ENCODE measurements at regions not wholly inside any gene's neighbourhood (a gene's known extent, or its start where the extent isn't known, plus 50 kb on each side); places are given as distances from the start of the nearest gene placed in this dataset.
A peak's percentile ranks its signal among the peaks of the same experiment; 100 is the strongest.

GRCh38 chr16:35559911-35560636 lies 2100.7 kb downstream of the TP53TG3F start:
- H3K36me3 Mint-ChIP-seq, result no peaks in the 10 kb centered on the region
- DNase-seq, result no peak
- H3K4me3 Mint-ChIP-seq, result no peak overlapping the region
- H3K27ac Mint-ChIP-seq, result no peak overlapping the region
- no peaks in the 10 kb centered on the region for H3K9me3 Mint-ChIP-seq
- no peaks in the 10 kb centered on the region for H3K4me1 Mint-ChIP-seq
- H3K27me3 Mint-ChIP-seq, result no peaks in the 10 kb centered on the region

GRCh38 chr16:35560637-35560984 lies 2101.2 kb downstream of the TP53TG3F start:
- Mint-ChIP-seq H3K36me3 (no peaks in the 10 kb centered on the region), H3K27ac (peak overlapping the region; percentile 32), H3K4me3 (no peak overlapping the region), H3K27me3 (no peaks in the 10 kb centered on the region), H3K4me1 (no peaks in the 10 kb centered on the region), H3K9me3 (no peaks in the 10 kb centered on the region)
- DNase-seq, result no peak

- Mint-ChIP-seq H3K4me1 (no peaks in the 10 kb centered on the region), H3K9me3 (no peaks in the 10 kb centered on the region), H3K27ac (no peak overlapping the region), H3K36me3 (no peaks in the 10 kb centered on the region), H3K4me3 (no peak overlapping the region), H3K27me3 (no peaks in the 10 kb centered on the region)
- DNase-seq, result no peak
Measured at GRCh38 chr16:35561346-35561745, 2101.9 kb downstream of the TP53TG3F start.

GRCh38 chr16:35562471-35562870 lies 2103.1 kb downstream of the TP53TG3F start:
- H3K4me1 Mint-ChIP-seq, result no peaks in the 10 kb centered on the region
- H3K36me3 Mint-ChIP-seq, result no peaks in the 10 kb centered on the region
- no peaks in the 10 kb centered on the region for H3K27me3 Mint-ChIP-seq
- no peak overlapping the region for H3K27ac Mint-ChIP-seq
- no peaks in the 10 kb centered on the region for H3K9me3 Mint-ChIP-seq
- no peak for DNase-seq
- H3K4me3 Mint-ChIP-seq, result no peak overlapping the region

GRCh38 chr16:35562919-35563318 lies 2103.5 kb downstream of the TP53TG3F start:
- no peaks in the 10 kb centered on the region for H3K36me3 Mint-ChIP-seq
- H3K4me3 Mint-ChIP-seq, result no peak overlapping the region
- no peaks in the 10 kb centered on the region for H3K4me1 Mint-ChIP-seq
- no peaks in the 10 kb centered on the region for H3K27me3 Mint-ChIP-seq
- no peak overlapping the region for H3K27ac Mint-ChIP-seq
- H3K9me3 Mint-ChIP-seq, result no peaks in the 10 kb centered on the region
- DNase-seq, result no peak

- DNase-seq, result no peak
- H3K4me3 Mint-ChIP-seq, result no peak overlapping the region
- H3K9me3 Mint-ChIP-seq, result no peaks in the 10 kb centered on the region
- H3K36me3 Mint-ChIP-seq, result no peaks in the 10 kb centered on the region
- H3K27me3 Mint-ChIP-seq, result no peaks in the 10 kb centered on the region
- no peaks in the 10 kb centered on the region for H3K4me1 Mint-ChIP-seq
- H3K27ac Mint-ChIP-seq, result no peak overlapping the region
Measured at GRCh38 chr16:35564148-35564547, 2104.7 kb downstream of the TP53TG3F start.

- DNase-seq, result no peak
- Mint-ChIP-seq H3K36me3 (no peaks in the 10 kb centered on the region), H3K27ac (no peak overlapping the region), H3K4me3 (no peak overlapping the region), H3K4me1 (no peaks in the 10 kb centered on the region), H3K27me3 (no peaks in the 10 kb centered on the region), H3K9me3 (peaks cover 4% of the 10 kb centered on the region)
Measured at GRCh38 chr16:35564889-35565288, 2105.5 kb downstream of the TP53TG3F start.

GRCh38 chr16:35565626-35566025 lies 2106.2 kb downstream of the TP53TG3F start:
- H3K27me3 Mint-ChIP-seq, result no peaks in the 10 kb centered on the region
- H3K36me3 Mint-ChIP-seq, result no peaks in the 10 kb centered on the region
- peaks cover 4% of the 10 kb centered on the region for H3K9me3 Mint-ChIP-seq
- no peaks in the 10 kb centered on the region for H3K4me1 Mint-ChIP-seq
- DNase-seq, result no peak
- H3K27ac Mint-ChIP-seq, result no peak overlapping the region
- H3K4me3 Mint-ChIP-seq, result no peak overlapping the region

GRCh38 chr16:35569413-35569812 lies 2110.0 kb downstream of the TP53TG3F start:
- no peaks in the 10 kb centered on the region for H3K4me1 Mint-ChIP-seq
- H3K36me3 Mint-ChIP-seq, result no peaks in the 10 kb centered on the region
- no peak overlapping the region for H3K27ac Mint-ChIP-seq
- H3K4me3 Mint-ChIP-seq, result no peak overlapping the region
- peaks cover 11% of the 10 kb centered on the region for H3K9me3 Mint-ChIP-seq
- DNase-seq, result no peak
- H3K27me3 Mint-ChIP-seq, result no peaks in the 10 kb centered on the region

- H3K27me3 Mint-ChIP-seq, result no peaks in the 10 kb centered on the region
- no peaks in the 10 kb centered on the region for H3K36me3 Mint-ChIP-seq
- H3K27ac Mint-ChIP-seq, result no peak overlapping the region
- no peak for DNase-seq
- no peak overlapping the region for H3K4me3 Mint-ChIP-seq
- H3K9me3 Mint-ChIP-seq, result peaks cover 15% of the 10 kb centered on the region
- H3K4me1 Mint-ChIP-seq, result no peaks in the 10 kb centered on the region
Measured at GRCh38 chr16:35570946-35571345, 2111.5 kb downstream of the TP53TG3F start.

GRCh38 chr16:35572186-35572585 lies 2112.8 kb downstream of the TP53TG3F start:
- Mint-ChIP-seq H3K27ac (no peak overlapping the region), H3K36me3 (no peaks in the 10 kb centered on the region), H3K4me3 (no peak overlapping the region), H3K4me1 (no peaks in the 10 kb centered on the region), H3K27me3 (no peaks in the 10 kb centered on the region), H3K9me3 (peaks cover 15% of the 10 kb centered on the region)
- no peak for DNase-seq

- no peak for DNase-seq
- Mint-ChIP-seq H3K4me1 (no peaks in the 10 kb centered on the region), H3K27me3 (no peaks in the 10 kb centered on the region), H3K27ac (no peak overlapping the region), H3K4me3 (no peak overlapping the region), H3K9me3 (peaks cover 17% of the 10 kb centered on the region), H3K36me3 (no peaks in the 10 kb centered on the region)
Measured at GRCh38 chr16:35573407-35573806, 2114.0 kb downstream of the TP53TG3F start.

- H3K4me1 Mint-ChIP-seq, result no peaks in the 10 kb centered on the region
- H3K9me3 Mint-ChIP-seq, result peaks cover 17% of the 10 kb centered on the region
- H3K27me3 Mint-ChIP-seq, result no peaks in the 10 kb centered on the region
Measured at GRCh38 chr16:35574011-35574410, 2114.6 kb downstream of the TP53TG3F start.

GRCh38 chr16:35574454-35575431 lies 2115.3 kb downstream of the TP53TG3F start:
- Mint-ChIP-seq H3K27ac (no peak overlapping the region), H3K27me3 (no peaks in the 10 kb centered on the region), H3K4me3 (no peak overlapping the region), H3K9me3 (peaks cover 13% of the 10 kb centered on the region), H3K36me3 (no peaks in the 10 kb centered on the region), H3K4me1 (no peaks in the 10 kb centered on the region)
- no peak for DNase-seq

More at GRCh38 chr16:35574011-35574410, 2114.6 kb downstream of the TP53TG3F start:
- H3K36me3 Mint-ChIP-seq, result no peaks in the 10 kb centered on the region
- H3K27ac Mint-ChIP-seq, result no peak overlapping the region
- H3K4me3 Mint-ChIP-seq, result no peak overlapping the region
- no peak for DNase-seq

- Mint-ChIP-seq H3K4me1 (no peaks in the 10 kb centered on the region), H3K36me3 (no peaks in the 10 kb centered on the region), H3K27ac (no peak overlapping the region), H3K27me3 (no peaks in the 10 kb centered on the region), H3K4me3 (no peak overlapping the region), H3K9me3 (peaks cover 13% of the 10 kb centered on the region)
- no peak for DNase-seq
Measured at GRCh38 chr16:35575432-35575821, 2116.0 kb downstream of the TP53TG3F start.

Measured in activated naive CD8-positive, alpha-beta T cell treated with anti-CD3 and anti-CD28 coated beads for 36 hours (primary cell).